ENCODE measurements at regions not wholly inside any gene's neighbourhood (a gene's known extent, or its start where the extent isn't known, plus 50 kb on each side); places are given as distances from the start of the nearest gene placed in this dataset.
"Not testable (repeated sequence)": the region's sequence is repeated elsewhere in the genome, so short reads cannot be mapped to it uniquely, and the experiment has no call there.

DNA sequence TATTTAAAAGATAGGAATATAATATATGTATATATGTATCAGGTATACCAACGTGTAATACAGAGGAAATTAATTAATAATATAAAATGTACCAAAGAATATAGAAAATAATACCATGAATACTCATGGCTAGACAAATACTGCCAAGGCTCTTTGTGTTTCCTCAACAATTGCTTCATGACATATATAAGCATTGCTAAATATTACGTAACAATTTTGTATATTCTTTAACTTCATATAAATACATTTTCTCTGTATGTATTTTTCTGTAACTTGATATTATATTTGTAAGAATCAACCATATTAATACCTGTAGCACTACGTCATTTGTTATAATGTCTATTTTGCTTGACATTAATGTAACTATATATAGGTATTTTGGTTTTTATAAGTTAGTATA is 104.0 kb downstream of the CEP44 start:
- Histone ChIP-seq H3K27me3 (ENCODE audit: control insufficient read depth, insufficient read depth, low read length) (no peaks in the 10 kb centered on the region), H3K4me2 (ENCODE audit: extremely low read depth, insufficient read depth, low read length) (no peak overlapping the region), H4K20me1 (ENCODE audit: control insufficient read depth, extremely low read depth, insufficient read depth, low read length) (no peaks in the 10 kb centered on the region), H3K4me3 (replicated peaks in 1 of 4; ENCODE audit: control extremely low read depth in 1 of 4, insufficient read depth in 1 of 4, low read depth in 3 of 4, low read length in 4 of 4) (no peak overlapping the region), H3K4me1 (ENCODE audit: control insufficient read depth, extremely low read depth, insufficient read depth, low read length) (no peaks in the 10 kb centered on the region), H3K9ac (ENCODE audit: insufficient read depth, low read length) (no peak overlapping the region), H3K27ac (ENCODE audit: insufficient read depth, low read length) (no peak overlapping the region), H2AFZ (ENCODE audit: low read length) (no peak overlapping the region), H3K36me3 (ENCODE audit: control insufficient read depth, insufficient read depth, low read length) (no peaks in the 10 kb centered on the region), H3K79me2 (ENCODE audit: control insufficient read depth, insufficient read depth, low read length) (no peaks in the 10 kb centered on the region), H3K9me3 (ENCODE audit: control insufficient read depth, insufficient read depth, low read depth, low read length) (no peaks in the 10 kb centered on the region)
- DNase-seq (ENCODE audit: low read depth in 2 of 2), result no peak
- TF ChIP-seq, protein P1, sequence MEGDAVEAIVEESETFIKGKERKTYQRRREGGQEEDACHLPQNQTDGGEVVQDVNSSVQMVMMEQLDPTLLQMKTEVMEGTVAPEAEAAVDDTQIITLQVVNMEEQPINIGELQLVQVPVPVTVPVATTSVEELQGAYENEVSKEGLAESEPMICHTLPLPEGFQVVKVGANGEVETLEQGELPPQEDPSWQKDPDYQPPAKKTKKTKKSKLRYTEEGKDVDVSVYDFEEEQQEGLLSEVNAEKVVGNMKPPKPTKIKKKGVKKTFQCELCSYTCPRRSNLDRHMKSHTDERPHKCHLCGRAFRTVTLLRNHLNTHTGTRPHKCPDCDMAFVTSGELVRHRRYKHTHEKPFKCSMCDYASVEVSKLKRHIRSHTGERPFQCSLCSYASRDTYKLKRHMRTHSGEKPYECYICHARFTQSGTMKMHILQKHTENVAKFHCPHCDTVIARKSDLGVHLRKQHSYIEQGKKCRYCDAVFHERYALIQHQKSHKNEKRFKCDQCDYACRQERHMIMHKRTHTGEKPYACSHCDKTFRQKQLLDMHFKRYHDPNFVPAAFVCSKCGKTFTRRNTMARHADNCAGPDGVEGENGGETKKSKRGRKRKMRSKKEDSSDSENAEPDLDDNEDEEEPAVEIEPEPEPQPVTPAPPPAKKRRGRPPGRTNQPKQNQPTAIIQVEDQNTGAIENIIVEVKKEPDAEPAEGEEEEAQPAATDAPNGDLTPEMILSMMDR (conservative IDR thresholded peaks at IDR 0.05 in 1 of 2, IDR thresholded peaks at IDR 0.05 in 1 of 2; ENCODE audit: low read depth in 1 of 2, low read length in 2 of 2), result no peak
- no peak for TF ChIP-seq EZH2 (IDR thresholded peaks at IDR 0.05; ENCODE audit: low read length, missing control alignments)

DNA sequence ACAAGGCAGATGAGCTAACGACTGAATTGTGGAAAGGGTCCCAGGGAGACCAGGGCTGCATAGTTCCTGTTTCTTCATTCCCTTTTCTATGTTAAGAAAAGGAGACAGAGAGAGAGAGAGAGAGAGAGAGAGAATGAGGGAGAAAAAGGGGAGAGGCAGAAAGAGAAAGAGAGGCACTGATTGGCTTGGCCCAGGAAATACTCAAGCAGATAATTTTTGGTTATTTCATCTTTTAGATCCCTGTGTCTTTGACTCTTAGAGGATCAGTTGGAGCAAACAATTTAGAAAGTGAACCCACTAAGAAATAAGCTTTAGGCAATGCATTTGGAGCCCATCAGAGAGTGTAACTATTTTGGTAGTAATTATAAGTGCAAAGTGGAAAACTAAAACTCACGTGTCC is 103.4 kb downstream of the CEP44 start:
- no peak for TF ChIP-seq EZH2 (IDR thresholded peaks at IDR 0.05; ENCODE audit: low read length, missing control alignments)
- DNase-seq (ENCODE audit: low read depth in 2 of 2), result no peak
- no peaks in the 10 kb centered on the region for H3K4me1 ChIP-seq (ENCODE audit: control insufficient read depth, extremely low read depth, insufficient read depth, low read length)
- no peaks in the 10 kb centered on the region for H3K36me3 ChIP-seq (ENCODE audit: control insufficient read depth, insufficient read depth, low read length)
- no peaks in the 10 kb centered on the region for H3K79me2 ChIP-seq (ENCODE audit: control insufficient read depth, insufficient read depth, low read length)
- no peak overlapping the region for H2AFZ ChIP-seq (ENCODE audit: low read length)
- no peaks in the 10 kb centered on the region for H3K27me3 ChIP-seq (ENCODE audit: control insufficient read depth, insufficient read depth, low read length)
- H4K20me1 ChIP-seq (ENCODE audit: control insufficient read depth, extremely low read depth, insufficient read depth, low read length), result no peaks in the 10 kb centered on the region
- no peak overlapping the region for H3K27ac ChIP-seq (ENCODE audit: insufficient read depth, low read length)
- H3K9ac ChIP-seq (ENCODE audit: insufficient read depth, low read length), result no peak overlapping the region
- no peak overlapping the region for H3K4me2 ChIP-seq (ENCODE audit: extremely low read depth, insufficient read depth, low read length)
- H3K9me3 ChIP-seq (ENCODE audit: control insufficient read depth, insufficient read depth, low read depth, low read length), result no peaks in the 10 kb centered on the region
- H3K4me3 ChIP-seq (replicated peaks in 1 of 4; ENCODE audit: control extremely low read depth in 1 of 4, insufficient read depth in 1 of 4, low read depth in 3 of 4, low read length in 4 of 4), result no peak overlapping the region

DNA sequence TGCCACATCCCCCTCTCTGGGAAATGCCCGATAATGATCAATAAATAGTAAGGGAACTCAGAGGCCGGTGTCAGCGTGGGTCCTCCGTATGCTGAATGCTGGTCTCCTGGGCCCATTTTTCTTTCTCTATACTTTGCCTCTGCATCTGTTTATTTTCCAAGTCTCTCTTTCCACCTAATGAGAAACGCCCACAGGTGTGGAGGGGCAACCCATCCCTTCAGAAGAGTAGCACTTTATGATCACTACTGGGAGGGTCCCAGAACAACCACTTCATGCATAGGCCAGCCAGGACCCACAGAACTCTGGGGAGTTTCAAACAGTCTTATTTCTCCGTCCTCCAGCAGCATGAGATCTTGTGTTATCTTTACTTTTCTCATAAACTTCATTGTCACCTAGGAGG is 100.1 kb downstream of the CEP44 start:
- Histone ChIP-seq H3K27me3 (ENCODE audit: control insufficient read depth, insufficient read depth, low read length) (no peaks in the 10 kb centered on the region), H2AFZ (ENCODE audit: low read length) (no peak overlapping the region), H3K4me2 (ENCODE audit: extremely low read depth, insufficient read depth, low read length) (no peak overlapping the region), H3K4me3 (replicated peaks in 1 of 4; ENCODE audit: control extremely low read depth in 1 of 4, insufficient read depth in 1 of 4, low read depth in 3 of 4, low read length in 4 of 4) (no peak overlapping the region), H3K9ac (ENCODE audit: insufficient read depth, low read length) (no peak overlapping the region), H3K27ac (ENCODE audit: insufficient read depth, low read length) (no peak overlapping the region), H4K20me1 (ENCODE audit: control insufficient read depth, extremely low read depth, insufficient read depth, low read length) (no peaks in the 10 kb centered on the region), H3K9me3 (ENCODE audit: control insufficient read depth, insufficient read depth, low read depth, low read length) (no peaks in the 10 kb centered on the region), H3K36me3 (ENCODE audit: control insufficient read depth, insufficient read depth, low read length) (no peaks in the 10 kb centered on the region), H3K79me2 (ENCODE audit: control insufficient read depth, insufficient read depth, low read length) (no peaks in the 10 kb centered on the region), H3K4me1 (ENCODE audit: control insufficient read depth, extremely low read depth, insufficient read depth, low read length) (no peaks in the 10 kb centered on the region)
- TF ChIP-seq EZH2 (IDR thresholded peaks at IDR 0.05; ENCODE audit: low read length, missing control alignments), result no peak
- TF ChIP-seq, protein P1 (conservative IDR thresholded peaks at IDR 0.05 in 1 of 2, IDR thresholded peaks at IDR 0.05 in 1 of 2; ENCODE audit: low read depth in 1 of 2, low read length in 2 of 2), result no peak
- DNase-seq (ENCODE audit: low read depth in 2 of 2), result no peak

DNA sequence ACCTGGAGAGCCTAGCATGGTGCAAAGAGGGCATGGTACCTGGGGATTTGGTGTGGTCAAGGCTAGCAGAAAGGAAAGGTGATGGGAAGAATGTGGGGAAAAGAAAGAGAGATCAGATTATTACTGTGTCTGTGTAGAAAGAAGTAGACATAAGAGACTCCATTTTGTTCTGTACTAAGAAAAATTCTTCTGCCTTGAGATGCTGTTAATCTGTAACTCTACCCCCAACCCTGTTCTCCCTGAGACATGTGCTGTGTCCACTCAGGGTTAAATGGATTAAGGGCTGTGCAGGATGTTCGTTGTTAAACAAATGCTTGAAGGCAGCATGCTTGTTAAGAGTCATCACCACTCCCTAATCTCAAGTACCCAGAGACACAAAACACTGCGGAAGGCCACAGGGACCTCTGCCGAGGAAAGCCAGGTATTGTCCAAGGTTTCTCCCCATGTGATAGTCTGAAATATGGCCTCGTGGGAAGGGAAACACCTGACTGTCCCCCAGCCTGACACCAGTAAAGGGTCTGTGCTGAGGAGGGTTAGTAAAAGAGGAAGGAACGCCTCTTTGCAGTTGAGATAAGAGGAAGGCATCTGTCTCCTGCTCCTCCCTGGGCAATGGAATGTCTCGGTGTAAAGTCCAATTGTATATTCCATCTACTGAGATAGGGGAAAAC is 99.4 kb downstream of the CEP44 start:
- not testable (repeated sequence) for H3K4me3 ChIP-seq (replicated peaks in 1 of 4; ENCODE audit: control extremely low read depth in 1 of 4, insufficient read depth in 1 of 4, low read depth in 3 of 4, low read length in 4 of 4); H3K36me3 ChIP-seq (ENCODE audit: control insufficient read depth, insufficient read depth, low read length); H4K20me1 ChIP-seq (ENCODE audit: control insufficient read depth, extremely low read depth, insufficient read depth, low read length); H3K4me2 ChIP-seq (ENCODE audit: extremely low read depth, insufficient read depth, low read length); H2AFZ ChIP-seq (ENCODE audit: low read length); DNase-seq (ENCODE audit: low read depth in 2 of 2); H3K27ac ChIP-seq (ENCODE audit: insufficient read depth, low read length); H3K4me1 ChIP-seq (ENCODE audit: control insufficient read depth, extremely low read depth, insufficient read depth, low read length); H3K9ac ChIP-seq (ENCODE audit: insufficient read depth, low read length); H3K9me3 ChIP-seq (ENCODE audit: control insufficient read depth, insufficient read depth, low read depth, low read length); H3K79me2 ChIP-seq (ENCODE audit: control insufficient read depth, insufficient read depth, low read length); H3K27me3 ChIP-seq (ENCODE audit: control insufficient read depth, insufficient read depth, low read length)

Measured in fibroblast of lung (primary cell).